Suprapubic skin (tissue), 4 donors: ENCODE measurements at regions not wholly inside any gene's neighbourhood (a gene's known extent, or its start where the extent isn't known, plus 50 kb on each side); places are given as distances from the start of the nearest gene placed in this dataset.

Experiments used
- CTCF ChIP-seq, 2 donors: fragments of 200-600 bp in 1 of 2; fragments of 450-650 bp in 1 of 2; sonication (generic) in 1 of 2; IDR thresholded peaks; one replicate each; pipeline ENCODE4 v1.5.1; 2016 to 2019; ENCODE audit warnings: antibody characterized with exemption in 2 of 2, mild to moderate bottlenecking in 1 of 2, moderate library complexity in 1 of 2
- POLR2A ChIP-seq, 2 donors: fragments of 450-650 bp; IDR thresholded peaks; one replicate each; pipeline ENCODE4 v1.6.1; 2017; ENCODE audit warnings: antibody characterized with exemption in 2 of 2, mild to moderate bottlenecking in 2 of 2, moderate library complexity in 2 of 2
- POLR2AphosphoS5 ChIP-seq, 3 donors: sonication (generic); formaldehyde crosslinking; IDR thresholded peaks; one replicate each; pipeline ENCODE4 v1.6.1; 2017; ENCODE audit warnings: antibody characterized with exemption in 3 of 3

GRCh38 chr14:96666088-96666487 lies 131.1 kb upstream of the VRK1 start:
- TF ChIP-seq POLR2A (IDR thresholded peaks at IDR 0.05) (no peak), CTCF (IDR thresholded peaks at IDR 0.05) (no peak), POLR2AphosphoS5 (IDR thresholded peaks at IDR 0.05) (no peak)
